ENCODE measurements at regions not wholly inside any gene's neighbourhood (a gene's known extent, or its start where the extent isn't known, plus 50 kb on each side); places are given as distances from the start of the nearest gene placed in this dataset.
"Not testable (repeated sequence)": the region's sequence is repeated elsewhere in the genome, so short reads cannot be mapped to it uniquely, and the experiment has no call there.

GRCh38 chr9:39463696-39464095 is 108.2 kb downstream of the SPATA31A1 start:
- not testable (repeated sequence) for DNase-seq (ENCODE audit: low read depth, low spot score)

GRCh38 chr9:39464122-39464777 is 108.8 kb downstream of the SPATA31A1 start:
- DNase-seq (ENCODE audit: low read depth, low spot score), result peak; percentile 42

GRCh38 chr9:39474499-39474898 is 119.0 kb downstream of the SPATA31A1 start:
- DNase-seq (ENCODE audit: low read depth, low spot score), result not testable (repeated sequence)

GRCh38 chr9:39483073-39483472 is 127.6 kb downstream of the SPATA31A1 start:
- DNase-seq (ENCODE audit: low read depth, low spot score), result not testable (repeated sequence)

- not testable (repeated sequence) for DNase-seq (ENCODE audit: low read depth, low spot score)
These were observed 128.4 kb downstream of the SPATA31A1 start for GRCh38 chr9:39483880-39484279.

GRCh38 chr9:39484292-39484691 is 128.8 kb downstream of the SPATA31A1 start:
- not testable (repeated sequence) for DNase-seq (ENCODE audit: low read depth, low spot score)

- DNase-seq (ENCODE audit: low read depth, low spot score), result not testable (repeated sequence)
These were observed 132.0 kb downstream of the SPATA31A1 start for GRCh38 chr9:39487477-39487876.

GRCh38 chr9:39496248-39496647 is 140.8 kb downstream of the SPATA31A1 start:
- not testable (repeated sequence) for DNase-seq (ENCODE audit: low read depth, low spot score)

- not testable (repeated sequence) for DNase-seq (ENCODE audit: low read depth, low spot score)
These were observed 147.7 kb downstream of the SPATA31A1 start for GRCh38 chr9:39503178-39503577.

- DNase-seq (ENCODE audit: low read depth, low spot score), result not testable (repeated sequence)
These were observed 172.0 kb downstream of the SPATA31A1 start for GRCh38 chr9:39527387-39528029.

GRCh38 chr9:39532597-39532996 is 177.1 kb downstream of the SPATA31A1 start:
- DNase-seq (ENCODE audit: low read depth, low spot score), result not testable (repeated sequence)

GRCh38 chr9:39533001-39533762 is 177.7 kb downstream of the SPATA31A1 start:
- DNase-seq (ENCODE audit: low read depth, low spot score), result not testable (repeated sequence)

- not testable (repeated sequence) for DNase-seq (ENCODE audit: low read depth, low spot score)
These were observed 178.5 kb downstream of the SPATA31A1 start for GRCh38 chr9:39533763-39534548.

GRCh38 chr9:39534897-39535296 is 179.4 kb downstream of the SPATA31A1 start:
- DNase-seq (ENCODE audit: low read depth, low spot score), result not testable (repeated sequence)

GRCh38 chr9:39542157-39542556 is 186.7 kb downstream of the SPATA31A1 start:
- not testable (repeated sequence) for DNase-seq (ENCODE audit: low read depth, low spot score)

GRCh38 chr9:39545079-39545478 is 189.6 kb downstream of the SPATA31A1 start:
- not testable (repeated sequence) for DNase-seq (ENCODE audit: low read depth, low spot score)

- DNase-seq (ENCODE audit: low read depth, low spot score), result not testable (repeated sequence)
These were observed 195.1 kb downstream of the SPATA31A1 start for GRCh38 chr9:39550573-39550972.

- DNase-seq (ENCODE audit: low read depth, low spot score), result not testable (repeated sequence)
These were observed 196.1 kb downstream of the SPATA31A1 start for GRCh38 chr9:39551544-39551943.

GRCh38 chr9:39552242-39552881 is 196.9 kb downstream of the SPATA31A1 start:
- DNase-seq (ENCODE audit: low read depth, low spot score), result not testable (repeated sequence)

- not testable (repeated sequence) for DNase-seq (ENCODE audit: low read depth, low spot score)
These were observed 198.9 kb downstream of the SPATA31A1 start for GRCh38 chr9:39554352-39554751.

- not testable (repeated sequence) for DNase-seq (ENCODE audit: low read depth, low spot score)
These were observed 203.9 kb downstream of the SPATA31A1 start for GRCh38 chr9:39559384-39559783.

All from brain pericyte (primary cell).